ENCODE measurements at regions not wholly inside any gene's neighbourhood (a gene's known extent, or its start where the extent isn't known, plus 50 kb on each side); places are given as distances from the start of the nearest gene placed in this dataset.

GRCh38 chr5:144634138-144634537 is 463.5 kb downstream of the KCTD16 start:
- Histone ChIP-seq H3K36me3 (ENCODE audit: insufficient read depth) (peaks cover 9% of the 10 kb centered on the region), H2AFZ (no peak overlapping the region), H3K4me1 (ENCODE audit: insufficient read depth) (no peaks in the 10 kb centered on the region), H3F3A (replicated peaks; ENCODE audit: low read depth) (no peaks in the 10 kb centered on the region), H3K27ac (ENCODE audit: low read depth) (no peak overlapping the region), H3K4me3 (no peak overlapping the region), H4K20me1 (replicated peaks; ENCODE audit: insufficient read depth) (no peaks in the 10 kb centered on the region), H3K9me2 (ENCODE audit: insufficient read depth) (0 out of 2 replicates have a peak, but pooled peaks cover 7% of the 10 kb centered on the region), H3K27me3 (ENCODE audit: insufficient read depth) (no peaks in the 10 kb centered on the region), H3K79me2 (replicated peaks; ENCODE audit: insufficient read depth) (no peaks in the 10 kb centered on the region), H3K4me2 (no peak overlapping the region)
- ATAC-seq (no peak), DNase-seq (ENCODE audit: low spot score) (no peak)
- peaks cover 31% of the 10 kb centered on the region for H3K36me3 Mint-ChIP-seq (ENCODE audit: low read depth)
- H3K27me3 Mint-ChIP-seq (ENCODE audit: insufficient read depth, low read depth, poor library complexity) = no peaks in the 10 kb centered on the region
- no peak overlapping the region for H3K4me3 Mint-ChIP-seq
- peaks cover 64% of the 10 kb centered on the region for H3K9me3 Mint-ChIP-seq
- no peak overlapping the region for H3K27ac Mint-ChIP-seq
- no peak for TF ChIP-seq JUNB (IDR thresholded peaks at IDR 0.05; ENCODE audit: unreplicated experiment)
- TF ChIP-seq STAT1 (IDR thresholded peaks at IDR 0.05; ENCODE audit: unreplicated experiment) = no peak
- TF ChIP-seq NANOG (IDR thresholded peaks at IDR 0.05; ENCODE audit: borderline replicate concordance) = no peak
- TF ChIP-seq, protein P1, sequence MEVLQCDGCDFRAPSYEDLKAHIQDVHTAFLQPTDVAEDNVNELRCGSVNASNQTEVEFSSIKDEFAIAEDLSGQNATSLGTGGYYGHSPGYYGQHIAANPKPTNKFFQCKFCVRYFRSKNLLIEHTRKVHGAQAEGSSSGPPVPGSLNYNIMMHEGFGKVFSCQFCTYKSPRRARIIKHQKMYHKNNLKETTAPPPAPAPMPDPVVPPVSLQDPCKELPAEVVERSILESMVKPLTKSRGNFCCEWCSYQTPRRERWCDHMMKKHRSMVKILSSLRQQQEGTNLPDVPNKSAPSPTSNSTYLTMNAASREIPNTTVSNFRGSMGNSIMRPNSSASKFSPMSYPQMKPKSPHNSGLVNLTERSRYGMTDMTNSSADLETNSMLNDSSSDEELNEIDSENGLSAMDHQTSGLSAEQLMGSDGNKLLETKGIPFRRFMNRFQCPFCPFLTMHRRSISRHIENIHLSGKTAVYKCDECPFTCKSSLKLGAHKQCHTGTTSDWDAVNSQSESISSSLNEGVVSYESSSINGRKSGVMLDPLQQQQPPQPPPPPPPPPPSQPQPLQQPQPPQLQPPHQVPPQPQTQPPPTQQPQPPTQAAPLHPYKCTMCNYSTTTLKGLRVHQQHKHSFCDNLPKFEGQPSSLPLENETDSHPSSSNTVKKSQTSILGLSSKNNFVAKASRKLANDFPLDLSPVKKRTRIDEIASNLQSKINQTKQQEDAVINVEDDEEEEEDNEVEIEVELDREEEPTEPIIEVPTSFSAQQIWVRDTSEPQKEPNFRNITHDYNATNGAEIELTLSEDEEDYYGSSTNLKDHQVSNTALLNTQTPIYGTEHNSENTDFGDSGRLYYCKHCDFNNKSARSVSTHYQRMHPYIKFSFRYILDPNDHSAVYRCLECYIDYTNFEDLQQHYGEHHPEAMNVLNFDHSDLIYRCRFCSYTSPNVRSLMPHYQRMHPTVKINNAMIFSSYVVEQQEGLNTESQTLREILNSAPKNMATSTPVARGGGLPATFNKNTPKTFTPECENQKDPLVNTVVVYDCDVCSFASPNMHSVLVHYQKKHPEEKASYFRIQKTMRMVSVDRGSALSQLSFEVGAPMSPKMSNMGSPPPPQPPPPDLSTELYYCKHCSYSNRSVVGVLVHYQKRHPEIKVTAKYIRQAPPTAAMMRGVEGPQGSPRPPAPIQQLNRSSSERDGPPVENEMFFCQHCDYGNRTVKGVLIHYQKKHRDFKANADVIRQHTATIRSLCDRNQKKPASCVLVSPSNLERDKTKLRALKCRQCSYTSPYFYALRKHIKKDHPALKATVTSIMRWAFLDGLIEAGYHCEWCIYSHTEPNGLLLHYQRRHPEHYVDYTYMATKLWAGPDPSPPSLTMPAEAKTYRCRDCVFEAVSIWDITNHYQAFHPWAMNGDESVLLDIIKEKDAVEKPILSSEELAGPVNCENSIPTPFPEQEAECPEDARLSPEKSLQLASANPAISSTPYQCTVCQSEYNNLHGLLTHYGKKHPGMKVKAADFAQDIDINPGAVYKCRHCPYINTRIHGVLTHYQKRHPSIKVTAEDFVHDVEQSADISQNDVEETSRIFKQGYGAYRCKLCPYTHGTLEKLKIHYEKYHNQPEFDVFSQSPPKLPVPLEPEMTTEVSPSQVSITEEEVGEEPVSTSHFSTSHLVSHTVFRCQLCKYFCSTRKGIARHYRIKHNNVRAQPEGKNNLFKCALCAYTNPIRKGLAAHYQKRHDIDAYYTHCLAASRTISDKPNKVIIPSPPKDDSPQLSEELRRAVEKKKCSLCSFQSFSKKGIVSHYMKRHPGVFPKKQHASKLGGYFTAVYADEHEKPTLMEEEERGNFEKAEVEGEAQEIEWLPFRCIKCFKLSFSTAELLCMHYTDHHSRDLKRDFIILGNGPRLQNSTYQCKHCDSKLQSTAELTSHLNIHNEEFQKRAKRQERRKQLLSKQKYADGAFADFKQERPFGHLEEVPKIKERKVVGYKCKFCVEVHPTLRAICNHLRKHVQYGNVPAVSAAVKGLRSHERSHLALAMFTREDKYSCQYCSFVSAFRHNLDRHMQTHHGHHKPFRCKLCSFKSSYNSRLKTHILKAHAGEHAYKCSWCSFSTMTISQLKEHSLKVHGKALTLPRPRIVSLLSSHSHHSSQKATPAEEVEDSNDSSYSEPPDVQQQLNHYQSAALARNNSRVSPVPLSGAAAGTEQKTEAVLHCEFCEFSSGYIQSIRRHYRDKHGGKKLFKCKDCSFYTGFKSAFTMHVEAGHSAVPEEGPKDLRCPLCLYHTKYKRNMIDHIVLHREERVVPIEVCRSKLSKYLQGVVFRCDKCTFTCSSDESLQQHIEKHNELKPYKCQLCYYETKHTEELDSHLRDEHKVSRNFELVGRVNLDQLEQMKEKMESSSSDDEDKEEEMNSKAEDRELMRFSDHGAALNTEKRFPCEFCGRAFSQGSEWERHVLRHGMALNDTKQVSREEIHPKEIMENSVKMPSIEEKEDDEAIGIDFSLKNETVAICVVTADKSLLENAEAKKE (CRISPR knock-in tag; IDR thresholded peaks at IDR 0.05) = no peak
- TF ChIP-seq EZH2 (IDR thresholded peaks at IDR 0.05; ENCODE audit: low read depth, unreplicated experiment) = no peak
- TF ChIP-seq CREB1 (CRISPR knock-in tag; IDR thresholded peaks at IDR 0.05; ENCODE audit: low read depth) = no peak
- no peak for TF ChIP-seq ZNF331 (CRISPR knock-in tag; IDR thresholded peaks at IDR 0.05; ENCODE audit: low read depth)
- TF ChIP-seq POLR2AphosphoS5 (IDR thresholded peaks at IDR 0.05; ENCODE audit: low read depth) = no peak
- TF ChIP-seq REST (IDR thresholded peaks at IDR 0.05; ENCODE audit: unreplicated experiment) = no peak
- TF ChIP-seq, protein P2, sequence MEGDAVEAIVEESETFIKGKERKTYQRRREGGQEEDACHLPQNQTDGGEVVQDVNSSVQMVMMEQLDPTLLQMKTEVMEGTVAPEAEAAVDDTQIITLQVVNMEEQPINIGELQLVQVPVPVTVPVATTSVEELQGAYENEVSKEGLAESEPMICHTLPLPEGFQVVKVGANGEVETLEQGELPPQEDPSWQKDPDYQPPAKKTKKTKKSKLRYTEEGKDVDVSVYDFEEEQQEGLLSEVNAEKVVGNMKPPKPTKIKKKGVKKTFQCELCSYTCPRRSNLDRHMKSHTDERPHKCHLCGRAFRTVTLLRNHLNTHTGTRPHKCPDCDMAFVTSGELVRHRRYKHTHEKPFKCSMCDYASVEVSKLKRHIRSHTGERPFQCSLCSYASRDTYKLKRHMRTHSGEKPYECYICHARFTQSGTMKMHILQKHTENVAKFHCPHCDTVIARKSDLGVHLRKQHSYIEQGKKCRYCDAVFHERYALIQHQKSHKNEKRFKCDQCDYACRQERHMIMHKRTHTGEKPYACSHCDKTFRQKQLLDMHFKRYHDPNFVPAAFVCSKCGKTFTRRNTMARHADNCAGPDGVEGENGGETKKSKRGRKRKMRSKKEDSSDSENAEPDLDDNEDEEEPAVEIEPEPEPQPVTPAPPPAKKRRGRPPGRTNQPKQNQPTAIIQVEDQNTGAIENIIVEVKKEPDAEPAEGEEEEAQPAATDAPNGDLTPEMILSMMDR (conservative IDR thresholded peaks at IDR 0.05; ENCODE audit: low read depth in 2 of 2) = no peak
- TF ChIP-seq ZNF114 (CRISPR knock-in tag; IDR thresholded peaks at IDR 0.05) = no peak
- H3K4me1 Mint-ChIP-seq = no peaks in the 10 kb centered on the region

All from GM23338 (cell line).